SK-N-MC (cell line): ENCODE measurements at regions not wholly inside any gene's neighbourhood (a gene's known extent, or its start where the extent isn't known, plus 50 kb on each side); places are given as distances from the start of the nearest gene placed in this dataset.

ENCODE experiments used
- EZH2 ChIP-seq: fragments of 200-600 bp; sonication (generic); IDR thresholded peaks from one replicate; pipeline ENCODE4 v1.6.1; 2017; ENCODE audit warnings: antibody characterized with exemption
- FOXP2 ChIP-seq: optimal IDR thresholded peaks from 2 replicates; pipeline ENCODE3; 2011; ENCODE audit warnings: mild to moderate bottlenecking, moderate library complexity; ENCODE audit not compliant: insufficient read depth; ENCODE audit errors: extremely low read length, control extremely low read depth
- POLR2AphosphoS5 ChIP-seq: IDR thresholded peaks from 2 replicates; pipeline ENCODE4 v1.6.1; 2012; ENCODE audit warnings: mild to moderate bottlenecking, low read depth, low read length, borderline replicate concordance

DNA sequence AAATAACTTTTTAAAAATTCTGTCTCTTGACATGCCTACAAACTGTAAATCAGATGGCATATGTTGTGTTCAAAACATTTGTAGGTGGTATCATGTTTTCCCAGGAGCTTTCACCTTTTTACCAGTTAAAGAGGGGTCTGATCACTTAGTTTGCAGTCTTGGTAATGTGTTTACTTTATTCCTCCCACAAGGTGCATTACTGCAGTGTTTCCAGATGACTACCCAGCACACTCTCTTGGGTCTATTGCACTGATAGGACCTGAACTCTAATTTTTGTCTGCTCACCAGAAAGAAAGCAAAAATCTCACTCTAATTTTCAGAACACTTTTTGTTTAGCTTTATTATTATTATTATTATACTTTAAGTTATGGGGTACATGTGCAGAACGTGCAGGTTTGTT, 734.1 kb downstream of the GBE1 start:
- TF ChIP-seq EZH2 (no peak), POLR2AphosphoS5 (no peak), FOXP2 (no peak)
